Endodermal cell (in vitro differentiated cells): ENCODE measurements at regions not wholly inside any gene's neighbourhood (a gene's known extent, or its start where the extent isn't known, plus 50 kb on each side); places are given as distances from the start of the nearest gene placed in this dataset.

Experiments used
- DNase-seq: peaks from one replicate; pipeline ENCODE4 v3.0.0-alpha.2; 2017
- H3K27ac ChIP-seq: 2 replicates; pipeline ENCODE4 v1.5.1; 2013; ENCODE audit warnings: mild to moderate bottlenecking, low read depth, low read length, moderate library complexity
- H3K27me3 ChIP-seq: 2 replicates; pipeline ENCODE4 v1.6.1; 2013; ENCODE audit warnings: mild to moderate bottlenecking, low read length, moderate library complexity; ENCODE audit not compliant: insufficient read depth, control insufficient read depth, poor library complexity, severe bottlenecking
- H3K36me3 ChIP-seq: 2 replicates; pipeline ENCODE4 v1.7.0; 2013; ENCODE audit warnings: mild to moderate bottlenecking, low read length, moderate library complexity; ENCODE audit not compliant: control insufficient read depth, insufficient read depth
- H3K4me1 ChIP-seq: one replicate; pipeline ENCODE4 v1.7.0; 2013; ENCODE audit warnings: low read length; ENCODE audit not compliant: control insufficient read depth, insufficient read depth
- H3K4me3 ChIP-seq: 2 replicates; pipeline ENCODE4 v1.5.1; 2013; ENCODE audit warnings: mild to moderate bottlenecking, low read length, moderate library complexity
- H3K9ac ChIP-seq: 2 replicates; pipeline ENCODE4 v1.6.1; 2013; ENCODE audit warnings: mild to moderate bottlenecking, low read length, moderate library complexity; ENCODE audit not compliant: poor library complexity, severe bottlenecking; ENCODE audit errors: extremely low read depth
- H3K9me3 ChIP-seq: 2 replicates; pipeline ENCODE4 v1.6.1; 2013; ENCODE audit warnings: mild to moderate bottlenecking, low read length, moderate library complexity; ENCODE audit not compliant: control insufficient read depth
- H3K27ac Mint-ChIP-seq: 2 replicates; pipeline ENCODE4 v1.8.0; 2020; ENCODE audit warnings: mixed read lengths
- H3K27me3 Mint-ChIP-seq: 2 replicates; pipeline ENCODE4 v1.8.0; 2021; ENCODE audit warnings: mild to moderate bottlenecking, mixed read lengths; ENCODE audit not compliant: insufficient read depth
- H3K36me3 Mint-ChIP-seq: 2 replicates; pipeline ENCODE4 v1.8.0; 2020; ENCODE audit warnings: low read depth, mixed read lengths
- H3K4me1 Mint-ChIP-seq: 2 replicates; pipeline ENCODE4 v1.8.0; 2020; ENCODE audit warnings: mixed read lengths
- H3K4me3 Mint-ChIP-seq: 2 replicates; pipeline ENCODE4 v1.8.0; 2020; ENCODE audit warnings: mild to moderate bottlenecking, moderate library complexity, mixed read lengths
- H3K9me3 Mint-ChIP-seq: 2 replicates; pipeline ENCODE4 v1.8.0; 2020; ENCODE audit warnings: mild to moderate bottlenecking, mixed read lengths
- CTCF ChIP-seq: fragments of 200-600 bp; sonication (generic); conservative IDR thresholded peaks from 2 replicates; pipeline ENCODE4 v1.5.0; 2021; ENCODE audit warnings: antibody characterized with exemption, mild to moderate bottlenecking
- WGBS, 2 experiments: methylation state at CpG; one replicate each; pipeline versions ENCODE4 v1.1.5 to v1.1.7; 2013; ENCODE audit warnings: missing lambda C conversion rate in 2 of 2, mixed read lengths in 1 of 2; ENCODE audit not compliant: insufficient coverage in 1 of 2, insufficient read length in 1 of 2; 5-methylcytosine and 5-hydroxymethylcytosine counted together

- H3K4me1 Mint-ChIP-seq, result peaks cover 7% of the 10 kb centered on the region
- no peaks in the 10 kb centered on the region for H3K9me3 Mint-ChIP-seq
- Histone ChIP-seq H3K36me3 (no peaks in the 10 kb centered on the region), H3K9me3 (peaks cover 14% of the 10 kb centered on the region), H3K27ac (no peak overlapping the region), H3K27me3 (peaks cover 4% of the 10 kb centered on the region), H3K9ac (no peak overlapping the region), H3K4me1 (no peaks in the 10 kb centered on the region), H3K4me3 (no peak overlapping the region)
- peaks cover 4% of the 10 kb centered on the region for H3K27me3 Mint-ChIP-seq
- H3K36me3 Mint-ChIP-seq, result no peaks in the 10 kb centered on the region
- 78 to 100% methylated on average over 1 to 2 of the region's 2 CpGs for WGBS, 2 experiments
- H3K4me3 Mint-ChIP-seq, result no peak overlapping the region
- no peak overlapping the region for H3K27ac Mint-ChIP-seq
- no peak for DNase-seq
- TF ChIP-seq CTCF, result no peak
Observed at GRCh38 chr4:29013341-29013740, 1706.8 kb upstream of the PCDH7 start.

- Histone ChIP-seq H3K27ac (no peak overlapping the region), H3K9ac (no peak overlapping the region), H3K27me3 (peaks cover 4% of the 10 kb centered on the region), H3K36me3 (no peaks in the 10 kb centered on the region), H3K4me1 (no peaks in the 10 kb centered on the region), H3K9me3 (peaks cover 14% of the 10 kb centered on the region), H3K4me3 (no peak overlapping the region)
- Mint-ChIP-seq H3K9me3 (no peaks in the 10 kb centered on the region), H3K36me3 (no peaks in the 10 kb centered on the region), H3K4me3 (no peak overlapping the region), H3K27ac (no peak overlapping the region), H3K27me3 (peaks cover 4% of the 10 kb centered on the region), H3K4me1 (peaks cover 5% of the 10 kb centered on the region)
- whole genome bisulfite sequencing, 2 experiments, result 97% methylated on average over 4 of the region's 4 CpGs; no CpG with 5 or more reads in 1 of the 2 experiments
- DNase-seq, result no peak
- no peak for TF ChIP-seq CTCF
Observed at GRCh38 chr4:29014555-29014954, 1705.6 kb upstream of the PCDH7 start.

DNA sequence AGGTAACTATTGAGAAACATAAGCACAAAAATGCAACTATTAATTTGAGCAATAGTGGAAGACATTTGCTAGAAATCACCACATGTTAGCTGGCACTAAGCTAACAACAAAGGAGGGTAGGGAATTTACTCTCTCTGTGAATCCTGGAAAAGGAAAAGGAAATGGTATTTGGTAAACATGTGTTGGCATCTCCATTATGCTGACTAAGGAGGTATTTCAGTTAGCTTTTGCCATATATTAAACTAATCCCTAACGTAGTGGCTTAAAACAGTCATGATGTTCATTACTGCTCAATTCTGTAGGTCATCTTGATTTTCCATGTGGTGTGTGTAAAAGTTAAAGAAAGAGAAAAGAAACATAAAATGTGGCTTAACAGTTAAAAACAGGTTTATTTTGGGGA is 1686.5 kb upstream of the PCDH7 start:
- H3K4me3 Mint-ChIP-seq, result no peak overlapping the region
- no peak overlapping the region for H3K27ac Mint-ChIP-seq
- H3K27me3 Mint-ChIP-seq, result no peaks in the 10 kb centered on the region
- no peaks in the 10 kb centered on the region for H3K4me1 Mint-ChIP-seq
- Histone ChIP-seq H3K27ac (no peak overlapping the region), H3K9me3 (peaks cover 27% of the 10 kb centered on the region), H3K4me3 (peak overlapping the region; percentile 27), H3K9ac (no peak overlapping the region), H3K36me3 (no peaks in the 10 kb centered on the region), H3K4me1 (no peaks in the 10 kb centered on the region), H3K27me3 (no peaks in the 10 kb centered on the region)
- no peak for DNase-seq
- H3K9me3 Mint-ChIP-seq, result peaks cover 30% of the 10 kb centered on the region
- TF ChIP-seq CTCF, result no peak
- 100% methylated on average over 1 of the region's 1 CpG; no CpG with 5 or more reads in 1 of the 2 experiments for WGBS, 2 experiments
- H3K36me3 Mint-ChIP-seq, result peaks cover 4% of the 10 kb centered on the region
